K562 (cell line): ENCODE measurements at regions not wholly inside any gene's neighbourhood (a gene's known extent, or its start where the extent isn't known, plus 50 kb on each side); places are given as distances from the start of the nearest gene placed in this dataset.

Experiments
- ATAC-seq: fragments of 200-7000 bp; cut with Tn5 transposase; 3 replicates; pipeline ENCODE4 v1.9.1; 2020; ENCODE audit warnings: moderate library complexity
- BruUV-seq: library from RNA; stranded (reverse); fragments of 400-500 nt; replicated peaks from 2 replicates; lab custom pipeline; 2021; lab: Mats Ljungman, UMichigan
- CTCF ChIA-PET: fragments of 300-600 bp; formaldehyde crosslinking; extraction: SDS; loops from one replicate; lab custom pipeline; 2021; ENCODE audit warnings: low intra/inter-chr PET ratio; lab: Yijun Ruan, JAX
- POLR2A ChIA-PET: fragments of 300-600, 350-650 bp; sonication (Branson Sonifier 250); formaldehyde crosslinking; extraction: SDS; loops from one replicate; lab custom pipeline; 2021; ENCODE audit warnings: antibody characterized with exemption, inconsistent platforms; lab: Yijun Ruan, JAX
- DNase-seq, 4 experiments: peaks; one replicate each; pipeline versions ENCODE4 v3.0.0 to v3.0.0-alpha.2; 2011 to 2018; ENCODE audit warnings: low spot score in 3 of 4, mixed read lengths in 3 of 4; ENCODE audit errors: extremely low read depth in 1 of 4
- FAIRE-seq: peaks from 2 replicates; lab custom pipeline; 2011; peaks lifted over from hg19 to GRCh38; lab: Jason Lieb, UNC
- H2AFZ ChIP-seq: 2 replicates; pipeline ENCODE4 v1.6.0; 2011; ENCODE audit warnings: low read depth, low read length, control low read depth, inconsistent platforms
- H3K27ac ChIP-seq: fragments of 200-600 bp; 3 replicates; pipeline ENCODE4 v1.8.0; 2011; ENCODE audit warnings: low read depth, mild to moderate bottlenecking, control low read depth, inconsistent platforms, low read length, moderate library complexity, mixed read lengths; ENCODE audit errors: extremely low read depth
- H3K27me3 ChIP-seq, 2 experiments: fragments of 300-600 bp in 1 of 2; 2 replicates in 1 of 2; 3 replicates in 1 of 2; pipeline versions ENCODE4 v1.6.0 to v1.8.0; 2011; ENCODE audit warnings: inconsistent platforms in 2 of 2, low read length in 2 of 2, mild to moderate bottlenecking in 1 of 2, mixed read lengths in 1 of 2, moderate library complexity in 1 of 2; ENCODE audit not compliant: control insufficient read depth in 2 of 2, insufficient read depth in 2 of 2
- H3K36me3 ChIP-seq: fragments of 300-600 bp; 3 replicates; pipeline ENCODE4 v1.8.0; 2011; ENCODE audit warnings: mild to moderate bottlenecking, low read length, inconsistent platforms; ENCODE audit not compliant: control insufficient read depth, insufficient read depth
- H3K4me1 ChIP-seq, 2 experiments: fragments of 200-600 bp in 1 of 2; replicated peaks in 1 of 2; 2 replicates in 1 of 2; 3 replicates in 1 of 2; pipeline versions ENCODE4 v1.5.1 to v1.8.0; 2011; ENCODE audit warnings: inconsistent platforms in 2 of 2, low read length in 2 of 2, mild to moderate bottlenecking in 1 of 2, mixed read lengths in 1 of 2, moderate library complexity in 1 of 2; ENCODE audit not compliant: control insufficient read depth in 2 of 2, insufficient read depth in 2 of 2
- H3K4me2 ChIP-seq: 2 replicates; pipeline ENCODE4 v1.6.1; 2011; ENCODE audit warnings: low read length, control low read depth, inconsistent platforms, mixed read lengths; ENCODE audit not compliant: insufficient read depth
- H3K4me3 ChIP-seq: fragments of 200-600 bp; sonication (generic), shearing (Covaris generic); 2 replicates; pipeline ENCODE4 v1.5.1; 2016; ENCODE audit warnings: control low read depth, inconsistent platforms
- H3K79me2 ChIP-seq: fragments of 200-600 bp; 3 replicates; pipeline ENCODE4 v1.8.0; 2011; ENCODE audit warnings: low read length, inconsistent platforms; ENCODE audit not compliant: control insufficient read depth, insufficient read depth
- H3K9ac ChIP-seq, 2 experiments: 2 replicates each; pipeline versions ENCODE4 v1.6.0 to v1.6.1; 2011; ENCODE audit warnings: low read depth in 2 of 2, low read length in 2 of 2, control low read depth in 1 of 2, inconsistent platforms in 1 of 2, mild to moderate bottlenecking in 1 of 2, mixed read lengths in 1 of 2; ENCODE audit not compliant: insufficient read depth in 1 of 2
- H3K9me1 ChIP-seq: one replicate; pipeline ENCODE4 v1.6.0; 2011; ENCODE audit warnings: inconsistent platforms, mild to moderate bottlenecking, low read length, moderate library complexity; ENCODE audit not compliant: control insufficient read depth, insufficient read depth
- H3K9me3 ChIP-seq: replicated peaks from 2 replicates; pipeline ENCODE4 v1.5.1; 2011; ENCODE audit warnings: low read depth, low read length, inconsistent platforms; ENCODE audit not compliant: control insufficient read depth, insufficient read depth
- H4K20me1 ChIP-seq: replicated peaks from 2 replicates; pipeline ENCODE4 v1.6.1; 2011; ENCODE audit warnings: low read length, inconsistent platforms, mixed read lengths; ENCODE audit not compliant: control insufficient read depth, insufficient read depth
- BCOR ChIP-seq: fragments of 450-650 bp; IDR thresholded peaks from 2 replicates; pipeline ENCODE4 v1.6.1; 2016
- DEAF1 ChIP-seq: fragments of 450-650 bp; formaldehyde crosslinking; IDR thresholded peaks from 2 replicates; pipeline ENCODE4 v1.4.0; 2020; ENCODE audit warnings: mild to moderate bottlenecking, moderate library complexity
- HOMEZ ChIP-seq: fragments of 250-450 bp; sonication (Bioruptor Pico); IDR thresholded peaks from 2 replicates; pipeline ENCODE4 v1.4.0; 2020; ENCODE audit warnings: mild to moderate bottlenecking, moderate library complexity
- MCM7 ChIP-seq, 2 experiments: fragments of 450-650 bp; IDR thresholded peaks; 2 replicates each; pipeline ENCODE4 v1.6.1; 2016 to 2018
- MLX ChIP-seq, 2 experiments: fragments of 450-650 bp in 1 of 2; sonication (generic) in 1 of 2; formaldehyde crosslinking; conservative IDR thresholded peaks; 2 replicates each; pipeline versions ENCODE4 v1.4.0 to v1.8.1; 2020 to 2022; ENCODE audit warnings: mild to moderate bottlenecking in 1 of 2, missing genetic modification reagents in 1 of 2
- PBX2 ChIP-seq, 2 experiments: IDR thresholded peaks in 1 of 2; conservative IDR thresholded peaks in 1 of 2; 2 replicates each; pipeline ENCODE4 v1.6.1; 2016; ENCODE audit warnings: low read depth in 2 of 2, mild to moderate bottlenecking in 1 of 2, missing compliant biosample characterization in 1 of 2, missing genetic modification characterization in 1 of 2, moderate library complexity in 1 of 2
- POU5F1 ChIP-seq: fragments of 150-350 bp; IDR thresholded peaks from 2 replicates; pipeline ENCODE4 v1.6.1; 2014; ENCODE audit warnings: borderline replicate concordance, low read length, low read depth, mild to moderate bottlenecking; ENCODE audit not compliant: partially characterized antibody
- PRPF4 ChIP-seq: fragments of 200-400 bp; formaldehyde crosslinking; IDR thresholded peaks from one replicate; pipeline ENCODE4 v1.6.1; 2017; ENCODE audit warnings: low read length, low read depth, mild to moderate bottlenecking; ENCODE audit not compliant: insufficient read depth, poor library complexity, severe bottlenecking
- RBFOX2 ChIP-seq: fragments of 200-400 bp; formaldehyde crosslinking; IDR thresholded peaks from 2 replicates; pipeline ENCODE4 v1.6.1; 2017; ENCODE audit warnings: low read depth, mild to moderate bottlenecking, low read length, moderate library complexity
- TEAD4 ChIP-seq, 2 experiments: sonication (generic) in 1 of 2; formaldehyde crosslinking in 1 of 2; IDR thresholded peaks; 2 replicates each; pipeline versions ENCODE4 v1.6.1 to v1.8.0; 2012 to 2022; ENCODE audit warnings: borderline replicate concordance in 1 of 2, inconsistent platforms in 1 of 2, low read length in 1 of 2, mild to moderate bottlenecking in 1 of 2, missing genetic modification reagents in 1 of 2
- XRCC3 ChIP-seq: fragments of 450-650 bp; IDR thresholded peaks from 2 replicates; pipeline ENCODE4 v1.6.1; 2017; ENCODE audit warnings: mild to moderate bottlenecking, moderate library complexity
- ZFP91 ChIP-seq: sonication (generic); formaldehyde crosslinking; IDR thresholded peaks from 2 replicates; pipeline ENCODE4 v1.8.0; 2022; ENCODE audit warnings: mild to moderate bottlenecking, missing genetic modification reagents
- ZNF79 ChIP-seq: fragments of 250-450 bp; sonication (Bioruptor Pico); IDR thresholded peaks from 2 replicates; pipeline ENCODE4 v1.4.0; 2020; ENCODE audit warnings: low read depth, mild to moderate bottlenecking, moderate library complexity
- WGBS: fragments of 100-300 bp; shearing (Covaris generic); methylation state at CpG from one replicate; pipeline ENCODE4 v1.1.6; 2016; ENCODE audit warnings: low coverage, mixed read lengths; ENCODE audit not compliant: insufficient coverage; ENCODE audit errors: missing lambda C conversion rate; 5-methylcytosine and 5-hydroxymethylcytosine counted together
- in situ Hi-C: fragments of 300-500 bp; cut with MboI; formaldehyde crosslinking; loops from 4 replicates; pipeline ENCODE4 v1.15.0; 2018; ENCODE audit warnings: inconsistent platforms, mixed read lengths
- intact Hi-C: fragments of 100-400 bp; cut with micrococcal nuclease; formaldehyde crosslinking; loops from 2 replicates; pipeline ENCODE4 v1.14.2; 2022

GRCh38 chr5:92939428-92939827, 641.6 kb downstream of the NR2F1-AS1 start:
- Histone ChIP-seq H2AFZ (no peak overlapping the region), H3K4me2 (no peak overlapping the region)
- ATAC-seq: no peak
- TF ChIP-seq POU5F1 (no peak), PBX2 (CRISPR knock-in tag; IDR thresholded peaks at IDR 0.05; ENCODE audit: low read depth) (no peak), PBX2 (tag; conservative IDR thresholded peaks at IDR 0.05; ENCODE audit: low read depth) (no peak), XRCC3 (no peak), TEAD4 (IDR thresholded peaks at IDR 0.05; ENCODE audit: low read length) (no peak), TEAD4 (CRISPR knock-in tag; IDR thresholded peaks at IDR 0.05; ENCODE audit: borderline replicate concordance) (no peak), RBFOX2 (no peak), PRPF4 (no peak), ZFP91 (CRISPR knock-in tag) (no peak), MCM7 (IDR thresholded peaks at IDR 0.05) (no peak), BCOR (no peak), DEAF1 (CRISPR knock-in tag) (no peak), MLX (CRISPR knock-in tag; conservative IDR thresholded peaks at IDR 0.05) (no peak), HOMEZ (CRISPR knock-in tag) (no peak), ZNF79 (no peak)

More at GRCh38 chr5:92939428-92939827, 641.6 kb downstream of the NR2F1-AS1 start:
- ChIA-PET CTCF (no interaction called here), POLR2A (no interaction called here)
- FAIRE-seq (no peak), DNase-seq (no peak)
- no TSS peak for BruUV-seq
- WGBS: 3% methylated on average over 4 of the region's 4 CpGs
- in situ Hi-C loops (no loop called here), intact Hi-C loops (no loop called here)
- H3K4me1 ChIP-seq: no peaks in the 10 kb centered on the region
- no peak overlapping the region for H3K4me3 ChIP-seq
- no peaks in the 10 kb centered on the region for H3K9me1 ChIP-seq
- H3K9me3 ChIP-seq: no peaks in the 10 kb centered on the region
- H4K20me1 ChIP-seq: no peaks in the 10 kb centered on the region
- no peaks in the 10 kb centered on the region for H3K27me3 ChIP-seq
- H3K9ac ChIP-seq: no peak overlapping the region
- no peaks in the 10 kb centered on the region for H3K36me3 ChIP-seq
- no peak overlapping the region for H3K27ac ChIP-seq
- H3K79me2 ChIP-seq: no peaks in the 10 kb centered on the region
